Activated CD8-positive, alpha-beta memory T cell treated with anti-CD3 and anti-CD28 coated beads, Interleukin-2, amount 50 U/mL, for 1 hour (primary cell): ENCODE measurements at regions not wholly inside any gene's neighbourhood (a gene's known extent, or its start where the extent isn't known, plus 50 kb on each side); places are given as distances from the start of the nearest gene placed in this dataset.

ENCODE experiments used
- DNase-seq: peaks from one replicate; pipeline ENCODE4 v3.0.0-alpha.2; 2020; ENCODE audit errors: extremely low read depth

DNA sequence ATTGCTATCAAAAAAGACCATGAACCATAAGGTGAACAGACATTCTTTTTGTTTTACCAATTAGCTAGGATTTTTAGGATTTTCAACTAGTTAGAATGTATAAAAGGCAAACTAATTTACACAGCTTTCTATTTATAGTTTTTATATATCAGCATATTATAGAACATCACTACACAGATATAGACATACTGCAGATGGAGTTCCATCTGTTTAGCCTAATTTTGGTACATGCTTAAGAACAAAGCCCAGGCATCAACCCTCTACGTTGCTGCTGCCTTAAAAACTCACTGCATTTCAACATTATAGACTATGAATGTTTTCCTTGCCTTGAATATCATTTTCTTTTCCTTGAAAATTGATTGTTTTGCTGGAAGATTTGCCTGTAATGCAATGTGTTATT lies 2227.5 kb upstream of the C9orf72 start:
- DNase-seq: no peak

DNA sequence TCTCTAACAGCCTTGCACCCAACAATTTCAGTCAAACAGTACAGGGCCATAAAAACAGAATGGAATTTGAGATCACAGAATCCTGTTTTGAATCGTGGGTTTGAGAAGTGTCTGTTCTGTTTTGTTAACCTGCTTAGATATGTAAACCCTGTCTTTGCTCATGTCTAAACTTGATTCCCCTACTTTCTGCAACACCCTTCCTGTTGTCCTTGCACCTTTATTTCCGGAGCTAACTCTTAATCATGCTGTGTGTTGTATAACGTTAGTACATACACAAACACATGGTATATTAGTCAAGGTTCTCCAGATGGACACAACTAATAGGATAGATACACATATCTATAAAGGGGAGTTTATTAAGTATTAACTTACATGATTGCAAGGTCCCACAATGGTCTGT lies 2229.2 kb upstream of the C9orf72 start:
- no peak for DNase-seq

DNA sequence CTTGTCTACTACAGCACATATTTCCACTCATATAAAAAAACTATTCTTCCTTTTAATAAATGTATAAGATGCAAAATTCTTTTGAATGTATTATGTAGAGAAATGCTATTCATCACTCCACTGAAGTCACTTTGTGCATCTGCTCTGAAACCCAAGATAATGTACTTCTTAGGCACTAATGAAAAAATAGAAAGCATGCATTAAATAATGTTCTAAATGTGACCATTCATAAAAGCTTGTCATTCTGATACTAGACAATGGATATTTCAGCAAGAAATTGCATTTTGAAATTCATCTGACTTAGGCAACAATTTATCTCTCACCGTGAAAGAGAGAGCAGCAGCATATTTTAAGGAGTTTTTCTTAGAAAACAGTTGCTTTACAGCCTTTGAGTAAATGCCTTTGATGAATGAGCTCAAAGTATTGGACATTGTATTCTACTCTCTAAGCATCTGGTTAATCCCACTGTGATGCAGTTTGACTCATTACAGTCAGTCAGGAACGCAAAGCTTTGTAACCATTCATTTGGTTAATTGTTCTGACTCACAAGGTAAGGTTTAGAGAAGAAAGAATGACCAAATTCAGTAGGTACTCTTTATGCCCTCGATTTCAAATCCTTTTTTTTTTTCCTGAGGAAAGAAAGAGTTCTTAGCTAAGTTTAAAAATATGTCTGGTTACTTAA lies 2233.8 kb upstream of the C9orf72 start:
- DNase-seq: no peak

GRCh38 chr9:29816954-29817703 lies 2243.8 kb upstream of the C9orf72 start:
- DNase-seq: no peak

DNA sequence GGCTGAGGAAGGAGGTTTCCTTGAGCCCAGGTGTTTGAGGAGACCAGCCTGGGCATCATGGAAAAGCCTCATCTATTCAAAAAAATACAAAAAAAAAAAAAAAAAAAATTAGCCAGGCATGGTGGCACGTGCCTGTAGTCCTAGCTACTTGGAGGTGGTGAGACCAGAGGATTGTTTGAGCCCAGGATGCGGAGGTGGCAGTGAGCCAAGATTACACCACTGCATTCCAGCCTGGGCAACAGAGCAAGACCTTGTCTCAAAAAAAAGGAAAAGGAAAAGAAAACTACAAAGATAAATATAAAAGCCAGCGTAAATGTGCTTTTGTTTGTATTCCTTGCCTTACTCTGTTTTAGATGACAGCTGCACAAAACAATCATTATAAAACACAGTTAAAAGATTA lies 2249.2 kb upstream of the C9orf72 start:
- no peak for DNase-seq

DNA sequence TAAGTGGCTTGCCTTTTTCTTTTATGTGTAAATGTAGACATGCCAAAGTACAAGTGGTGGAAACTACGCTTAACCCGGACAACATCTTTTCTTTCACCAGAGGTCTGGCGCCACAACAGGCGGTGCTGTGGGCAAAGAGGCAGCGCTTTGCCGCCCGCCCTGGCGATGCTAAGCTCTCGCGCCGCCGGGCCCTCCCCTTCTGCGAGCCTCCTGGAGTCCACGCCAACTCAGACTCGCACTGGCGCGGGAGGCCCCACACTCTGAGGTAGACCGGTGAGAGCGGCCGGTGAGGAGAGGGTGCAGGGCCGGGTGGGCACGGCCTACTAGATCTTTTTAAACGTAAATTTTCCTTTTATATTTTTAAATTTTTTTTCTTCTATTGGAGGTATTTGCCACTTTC lies 2253.1 kb upstream of the C9orf72 start:
- DNase-seq: no peak

- DNase-seq: no peak
Observed at GRCh38 chr9:29830821-29831220, 2257.5 kb upstream of the C9orf72 start.

DNA sequence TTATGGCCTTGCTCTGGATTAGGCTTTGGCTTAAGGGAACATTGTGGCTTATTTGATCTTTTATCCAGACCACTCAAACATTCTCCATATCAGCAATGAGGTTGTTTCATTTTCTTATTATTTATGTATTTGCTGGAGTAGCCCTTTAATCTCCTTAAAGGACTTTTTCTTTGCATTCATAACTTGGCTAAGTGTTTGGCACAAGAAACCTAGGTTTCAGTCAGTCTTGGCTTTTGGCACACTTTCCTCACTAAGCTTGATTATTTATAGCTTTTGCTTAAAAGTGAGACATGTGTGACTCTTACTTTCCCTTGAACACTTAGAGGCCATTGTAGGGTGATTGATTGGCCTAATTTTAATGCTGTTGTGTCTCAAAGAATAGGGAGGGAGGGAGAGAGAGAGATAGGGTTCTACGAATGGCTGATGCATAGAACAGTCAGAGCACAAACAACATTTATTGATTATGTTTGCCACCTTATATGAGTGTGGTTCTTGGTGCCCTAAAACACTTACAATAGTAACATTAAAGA lies 2265.3 kb upstream of the C9orf72 start:
- DNase-seq: no peak

GRCh38 chr9:29844251-29844650 lies 2271.0 kb upstream of the C9orf72 start:
- no peak for DNase-seq

- no peak for DNase-seq
Observed at GRCh38 chr9:29850664-29851063, 2277.4 kb upstream of the C9orf72 start.

DNA sequence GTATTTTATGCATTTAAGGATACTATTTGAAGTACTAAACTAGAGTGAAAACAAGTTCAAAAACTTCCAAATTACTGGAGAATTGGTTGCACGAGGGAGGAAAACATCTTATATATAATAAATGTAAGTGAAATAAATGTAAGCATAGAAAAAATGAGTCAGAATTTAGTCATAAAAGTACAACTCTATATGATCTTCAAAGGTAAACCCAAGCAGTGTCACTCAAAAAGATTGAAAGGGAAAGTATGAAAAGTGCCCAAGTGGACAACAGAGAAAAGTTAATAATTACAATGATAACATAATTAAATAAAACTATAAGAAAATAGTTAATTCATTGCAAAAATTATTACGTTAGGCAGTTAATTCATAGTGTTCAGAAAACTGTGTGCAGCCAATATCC lies 2288.5 kb upstream of the C9orf72 start:
- DNase-seq: no peak

- no peak for DNase-seq
Observed at GRCh38 chr9:29865764-29866313, 2292.6 kb upstream of the C9orf72 start.

DNA sequence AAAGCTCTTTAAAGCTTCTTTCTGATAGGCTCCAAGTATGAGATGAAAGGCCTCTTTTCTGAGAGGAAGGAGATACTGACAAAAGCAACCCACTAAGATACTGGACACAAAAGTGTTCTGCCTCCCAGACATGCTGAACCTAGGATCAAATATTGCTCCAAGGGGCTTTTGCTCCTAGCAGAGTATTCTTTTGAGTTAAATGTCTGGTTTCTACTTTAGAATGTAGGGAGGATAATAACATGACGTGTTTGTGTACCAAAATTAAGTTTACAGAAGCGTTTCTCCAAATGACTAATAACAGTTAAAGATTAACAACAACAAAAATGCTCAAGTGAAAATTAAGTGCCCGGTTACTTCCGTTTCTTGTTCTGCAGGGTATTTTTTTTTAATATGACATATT lies 2293.3 kb upstream of the C9orf72 start:
- no peak for DNase-seq

DNA sequence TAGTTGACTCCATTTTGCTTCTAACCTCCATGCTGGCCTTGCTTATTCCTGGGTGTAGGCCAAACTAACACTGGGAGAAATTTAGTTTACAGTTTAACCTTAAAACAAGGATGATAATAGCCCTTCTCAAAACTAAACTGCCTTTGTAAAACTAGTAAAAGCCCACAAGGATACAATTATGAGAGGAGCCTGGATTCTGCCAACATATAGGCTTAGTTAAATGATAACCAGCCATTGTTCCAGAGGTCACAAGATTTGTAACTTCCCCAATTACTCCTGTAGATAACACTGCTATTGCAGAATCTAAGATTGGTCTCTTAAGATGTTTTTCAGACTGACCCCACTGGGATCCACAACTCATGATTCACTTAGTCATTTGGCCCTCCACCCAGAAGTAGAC lies 2300.3 kb upstream of the C9orf72 start:
- no peak for DNase-seq

GRCh38 chr9:29875547-29875946 lies 2302.3 kb upstream of the C9orf72 start:
- no peak for DNase-seq

DNA sequence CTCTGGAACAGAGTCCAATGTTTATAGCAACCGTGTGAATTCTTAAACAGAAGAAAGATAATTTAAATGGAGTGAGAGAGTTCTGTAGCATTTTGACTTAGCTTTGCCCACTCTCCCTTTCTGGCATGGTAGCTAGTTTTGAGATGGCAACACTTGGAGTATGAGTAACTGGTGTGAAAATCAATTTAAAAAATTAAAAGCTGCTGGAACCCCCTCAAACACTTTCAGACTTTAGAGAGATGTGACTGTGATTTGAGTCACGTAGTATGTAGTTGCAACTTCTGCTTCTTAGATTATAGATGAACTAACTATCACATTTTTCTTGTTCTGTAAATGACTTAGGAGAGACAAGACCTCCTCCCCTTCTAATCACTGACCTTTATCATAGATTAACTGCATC lies 2309.5 kb upstream of the C9orf72 start:
- no peak for DNase-seq

DNA sequence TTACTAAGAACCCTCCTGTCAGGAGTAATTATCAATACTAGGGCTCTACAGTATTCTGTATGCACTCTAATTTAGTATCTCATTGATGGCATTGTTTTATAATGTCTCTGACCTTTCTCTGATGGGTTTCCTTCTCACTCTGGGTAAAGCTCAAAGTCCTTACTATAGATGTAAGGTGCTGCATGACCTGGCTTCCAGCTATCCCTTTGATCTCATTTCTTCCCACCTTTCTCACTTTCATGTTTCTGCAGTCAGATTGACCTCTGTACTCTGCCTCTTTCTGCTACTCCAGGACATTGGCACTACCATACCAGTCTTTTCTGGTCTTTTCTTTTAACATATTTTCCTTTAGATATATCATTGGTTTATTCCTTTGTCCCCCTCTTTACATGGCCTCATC lies 2332.8 kb upstream of the C9orf72 start:
- no peak for DNase-seq

- DNase-seq: no peak
Observed at GRCh38 chr9:29928072-29928471, 2354.8 kb upstream of the C9orf72 start.

DNA sequence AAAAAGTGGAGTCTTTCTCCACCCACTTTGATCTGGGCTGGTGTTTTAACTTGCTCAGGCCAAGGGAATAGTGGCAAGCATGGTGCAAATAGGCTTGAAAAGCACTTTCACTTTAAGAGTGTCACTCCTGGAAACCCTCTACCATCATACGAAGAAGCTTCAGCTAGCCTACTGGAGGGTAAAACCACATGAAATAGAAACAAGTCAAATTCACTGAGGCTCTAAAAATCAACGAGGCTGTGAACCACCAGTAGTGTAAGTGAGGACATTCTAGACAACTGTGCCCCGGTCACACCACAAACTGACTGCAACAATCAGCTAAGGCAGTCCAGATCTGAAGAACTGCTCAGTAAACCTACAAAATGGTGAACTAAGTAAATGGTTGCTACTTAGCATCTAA lies 2366.3 kb upstream of the C9orf72 start:
- DNase-seq: no peak

DNA sequence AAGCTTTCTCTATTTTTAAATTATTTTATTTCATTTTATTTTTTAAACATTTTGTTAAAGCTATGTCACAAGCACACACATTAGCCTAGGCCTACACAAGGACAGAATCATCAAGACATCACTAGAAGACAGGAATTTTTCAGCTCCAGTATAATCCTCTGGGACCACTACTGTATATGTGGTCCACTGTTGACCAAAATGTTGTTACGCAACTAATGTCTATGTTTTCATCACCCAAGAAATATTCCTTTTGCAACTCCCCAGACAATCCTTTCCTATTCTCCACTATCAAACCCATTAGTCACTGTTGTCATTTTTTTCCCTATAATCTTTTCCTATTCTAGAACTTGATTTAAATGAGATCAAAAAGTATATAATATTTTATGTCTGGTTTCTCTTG lies 2371.7 kb upstream of the C9orf72 start:
- no peak for DNase-seq

DNA sequence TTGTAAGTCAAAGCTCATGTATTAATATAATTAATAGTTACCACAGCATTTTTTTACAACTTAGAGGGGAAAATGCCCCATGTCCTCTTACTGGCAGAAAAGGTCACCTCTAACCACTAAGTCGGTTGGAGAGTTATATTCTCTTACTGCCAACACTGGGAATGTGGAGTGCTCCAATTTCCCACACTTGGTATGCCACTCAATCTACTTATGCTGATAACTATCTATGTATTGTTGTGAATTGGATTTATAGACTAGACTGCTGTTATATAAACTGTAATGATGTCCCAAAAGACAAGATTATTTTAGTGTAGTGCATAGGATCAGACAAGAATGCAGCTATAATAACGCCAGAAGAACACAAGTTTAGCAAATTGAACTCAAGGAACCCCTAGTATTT lies 2385.2 kb upstream of the C9orf72 start:
- DNase-seq: no peak

GRCh38 chr9:29965834-29966233 lies 2392.6 kb upstream of the C9orf72 start:
- DNase-seq: no peak

DNA sequence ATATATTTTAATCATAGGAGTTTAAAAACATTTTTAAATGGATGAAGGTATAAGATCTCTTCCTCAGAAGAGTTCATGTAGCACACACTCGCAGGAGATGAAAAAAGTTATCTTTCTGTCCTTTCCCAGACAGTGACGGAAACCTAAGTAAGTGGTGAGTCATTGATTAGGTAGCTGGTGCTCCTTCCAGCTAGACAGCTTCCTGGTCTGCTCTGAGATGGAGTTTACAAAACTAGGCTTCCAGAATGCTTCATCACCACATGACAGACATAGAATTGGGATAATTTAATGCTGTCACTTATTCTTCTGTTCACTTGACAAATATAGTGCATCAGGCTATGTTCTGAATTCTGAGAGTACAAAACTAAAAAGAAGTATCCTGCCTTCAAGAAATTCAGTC lies 2393.0 kb upstream of the C9orf72 start:
- no peak for DNase-seq
